ENCODE measurements at regions not wholly inside any gene's neighbourhood (a gene's known extent, or its start where the extent isn't known, plus 50 kb on each side); places are given as distances from the start of the nearest gene placed in this dataset.

DNA sequence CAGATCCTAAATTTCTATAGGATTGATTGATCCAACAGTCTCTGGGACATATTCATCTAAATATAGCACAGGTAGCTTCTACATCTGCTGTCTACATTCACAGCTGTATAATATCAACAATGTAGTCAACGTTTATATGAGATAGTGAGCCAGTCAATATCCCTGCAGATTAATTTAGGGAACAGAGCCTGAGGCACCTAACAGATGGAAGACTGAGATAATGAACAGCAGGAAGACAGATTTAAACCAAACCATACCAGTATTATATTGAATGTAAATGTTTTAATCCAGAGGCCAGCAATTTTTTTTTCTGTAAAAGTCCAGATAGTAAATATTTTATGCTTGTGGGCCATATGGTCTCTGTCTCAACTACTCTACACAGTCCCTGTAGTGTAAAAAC, 2072.4 kb downstream of the MRPL39 start:
- TF ChIP-seq CTCF (IDR thresholded peaks at IDR 0.05) (no peak), POLR2A (IDR thresholded peaks at IDR 0.05) (no peak)

Data from lower leg skin (tissue), 3 donors.